NK-92 (cell line): ENCODE measurements at regions not wholly inside any gene's neighbourhood (a gene's known extent, or its start where the extent isn't known, plus 50 kb on each side); places are given as distances from the start of the nearest gene placed in this dataset.

Experiments
- DNase-seq: peaks from one replicate; lab custom pipeline; 2025; ENCODE audit not compliant: unreplicated experiment; lab: John Stamatoyannopoulos, UW

DNA sequence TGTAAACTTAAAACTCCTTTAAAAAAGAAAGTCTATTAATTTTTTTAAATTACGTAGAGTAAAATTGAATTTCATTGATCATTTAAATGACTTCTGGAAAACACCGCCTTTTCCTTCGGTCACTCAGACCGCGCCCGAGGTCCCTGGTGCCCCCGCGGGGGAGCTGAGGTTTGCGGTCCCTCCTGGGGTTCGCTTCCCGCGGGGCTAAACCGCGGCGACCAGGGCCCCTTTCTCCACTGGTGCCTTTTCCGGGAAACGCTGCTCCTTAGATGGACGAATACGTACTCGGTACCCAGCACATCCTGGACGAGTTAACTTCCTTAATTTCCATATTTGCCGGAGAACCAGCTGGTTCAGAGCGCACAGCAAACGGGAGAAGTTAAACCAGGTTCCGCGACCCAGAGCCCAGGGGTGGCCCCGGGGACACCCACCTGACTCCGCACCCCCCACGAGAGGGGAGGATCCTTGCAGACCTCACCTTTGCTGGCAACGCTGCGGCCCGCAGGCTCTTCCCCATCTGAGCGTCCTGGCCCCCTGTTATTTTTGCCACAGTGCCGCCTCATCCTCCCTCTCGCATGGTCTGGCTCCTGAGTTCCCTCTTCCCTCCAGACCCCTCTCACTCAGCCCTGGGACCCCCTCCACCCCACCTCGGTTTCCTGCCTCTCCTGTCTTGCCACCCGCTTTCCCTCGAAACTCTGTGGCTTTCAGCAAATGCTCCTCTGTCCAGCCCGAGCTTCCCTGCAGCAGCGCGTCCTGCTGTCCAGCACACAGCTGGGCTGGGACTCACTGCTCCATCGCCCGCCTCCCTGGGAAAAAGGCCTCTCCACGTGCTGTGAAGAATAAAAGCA is 420.0 kb upstream of the MYT1L start:
- DNase-seq: no peak

DNA sequence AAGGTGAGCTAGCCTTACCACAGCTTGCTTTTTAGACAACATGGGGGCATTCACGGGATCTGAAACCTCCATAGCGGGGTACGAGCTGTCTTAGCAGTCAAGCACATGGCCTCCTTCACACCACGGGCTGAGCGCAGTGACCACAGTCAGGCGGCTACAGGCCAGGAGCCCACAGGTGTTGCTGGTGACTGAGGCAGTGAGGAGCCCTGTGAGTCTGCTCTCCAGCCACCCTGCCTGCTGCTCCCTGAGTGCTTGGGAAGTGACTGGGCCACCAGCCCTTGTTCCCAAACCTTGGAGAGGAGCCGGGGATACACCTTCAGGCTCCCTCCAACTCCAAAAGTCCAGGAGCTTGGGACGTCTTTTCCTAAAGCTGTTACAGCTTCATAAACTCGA is 418.1 kb upstream of the MYT1L start:
- no peak for DNase-seq

DNA sequence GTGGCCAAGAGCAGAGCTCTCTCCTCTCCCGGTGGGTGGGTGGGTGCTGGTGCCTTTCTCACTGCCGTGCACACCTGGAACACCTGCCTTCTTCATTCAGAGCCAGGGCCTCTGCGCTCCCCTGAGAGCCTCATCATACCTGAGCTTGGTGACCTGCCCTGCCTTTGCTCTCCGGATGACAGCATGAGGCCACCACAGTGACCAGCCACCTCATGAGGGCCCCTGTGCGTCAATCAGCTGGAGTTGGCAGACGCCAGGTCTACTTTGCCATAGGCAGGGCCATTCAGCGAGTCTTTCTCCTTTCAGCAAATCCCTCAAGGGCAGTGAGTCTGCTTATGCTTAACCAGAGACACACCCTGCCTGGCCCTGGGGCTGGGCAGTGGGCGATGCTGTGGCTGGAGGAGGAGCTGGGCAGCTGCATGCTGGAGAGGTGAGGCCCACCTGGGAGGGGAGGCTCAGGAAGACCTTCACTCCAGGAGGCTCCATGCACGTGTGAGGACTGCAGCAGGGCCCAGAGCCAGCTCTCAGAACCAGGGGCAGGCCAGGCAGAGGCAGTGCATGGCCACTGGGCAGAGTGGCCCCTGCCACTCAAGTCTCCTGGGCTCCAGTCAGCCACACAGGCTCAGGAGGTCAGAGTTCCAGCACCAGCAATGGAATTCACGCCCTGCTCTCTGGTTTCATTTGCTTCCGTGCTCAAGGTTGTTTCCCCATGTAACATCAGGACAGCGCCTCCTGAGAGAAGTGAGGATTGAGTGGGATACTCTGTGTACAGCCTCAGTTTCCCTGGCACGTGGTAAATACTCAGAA is 417.5 kb upstream of the MYT1L start:
- DNase-seq: no peak

DNA sequence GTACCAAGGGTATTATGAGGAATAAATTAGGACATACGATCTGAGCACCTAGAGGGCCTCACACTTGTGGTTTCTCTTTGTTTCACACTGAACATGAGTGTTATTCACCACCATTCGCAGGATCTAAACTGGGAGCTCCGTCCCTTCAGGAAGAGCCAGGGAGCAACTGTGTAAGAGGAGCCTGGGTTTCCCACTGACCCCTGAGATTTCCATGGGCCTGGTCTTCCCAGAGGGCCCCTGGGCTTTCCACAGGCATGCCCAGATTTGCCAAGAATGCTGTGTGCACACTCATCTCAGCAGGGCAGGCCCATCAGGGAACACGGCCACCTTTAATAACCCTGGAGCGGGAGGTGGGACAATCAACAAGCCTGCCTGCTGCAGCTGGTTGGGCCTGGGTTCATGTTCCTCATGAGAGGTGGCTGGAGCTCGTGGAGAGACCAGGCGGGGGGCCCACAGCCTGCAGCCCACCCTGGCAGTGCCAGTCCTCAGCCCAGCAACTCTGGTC is 416.8 kb upstream of the MYT1L start:
- no peak for DNase-seq

DNA sequence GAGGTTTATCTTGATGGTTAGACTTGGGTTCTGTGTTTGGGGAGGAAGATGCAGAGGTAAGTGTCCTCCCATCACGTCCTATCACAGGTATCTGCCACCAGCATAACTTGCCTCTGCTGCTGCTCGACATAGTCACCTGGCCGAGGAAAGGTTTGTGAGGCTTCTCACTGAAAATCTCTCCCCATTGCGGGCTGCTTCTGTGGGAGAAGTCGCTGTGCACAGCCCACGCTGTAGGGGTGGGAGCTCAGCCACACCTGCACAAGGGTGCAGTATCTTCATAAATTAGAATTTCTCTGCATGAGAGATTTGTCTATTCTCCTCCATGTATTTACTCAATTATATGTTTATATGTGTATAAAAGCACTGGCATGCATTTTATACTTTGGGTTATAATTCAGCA is 415.7 kb upstream of the MYT1L start:
- DNase-seq: no peak

DNA sequence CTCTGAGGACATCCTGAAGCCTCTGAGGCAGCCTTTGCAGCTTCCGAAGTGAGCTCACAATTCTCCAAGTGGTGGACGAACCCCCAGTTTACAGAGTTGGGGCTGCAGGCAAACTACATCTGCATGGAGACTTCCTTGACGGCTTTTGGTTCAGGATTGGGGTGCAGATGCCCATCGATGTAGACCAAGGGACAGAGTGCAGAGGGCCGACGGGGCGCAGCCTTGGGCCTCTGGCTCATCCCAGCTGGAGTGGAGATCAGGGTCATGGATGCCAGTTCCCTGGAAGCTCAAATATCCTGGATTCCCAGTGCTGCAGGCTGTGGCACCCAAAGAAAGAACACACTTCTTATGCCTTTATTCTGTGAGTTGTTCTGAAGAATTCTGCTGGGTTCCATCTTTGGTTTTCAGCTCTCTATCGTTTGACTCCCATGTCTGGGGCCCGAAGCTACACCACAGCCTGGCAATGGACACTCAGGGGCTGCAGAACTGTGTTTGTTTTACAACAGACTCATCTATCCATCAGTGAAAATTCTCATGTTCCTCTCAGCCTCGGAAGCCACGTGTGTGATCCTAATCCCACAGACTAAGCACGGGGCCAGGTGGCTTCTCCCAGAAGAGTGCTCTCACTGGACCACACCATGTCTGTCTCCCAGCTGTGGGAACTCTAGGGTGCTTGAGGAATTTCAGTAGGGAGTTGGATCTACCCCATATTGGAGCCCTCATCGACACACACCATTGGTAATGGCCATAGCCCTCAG is 414.1 kb upstream of the MYT1L start:
- no peak for DNase-seq

DNA sequence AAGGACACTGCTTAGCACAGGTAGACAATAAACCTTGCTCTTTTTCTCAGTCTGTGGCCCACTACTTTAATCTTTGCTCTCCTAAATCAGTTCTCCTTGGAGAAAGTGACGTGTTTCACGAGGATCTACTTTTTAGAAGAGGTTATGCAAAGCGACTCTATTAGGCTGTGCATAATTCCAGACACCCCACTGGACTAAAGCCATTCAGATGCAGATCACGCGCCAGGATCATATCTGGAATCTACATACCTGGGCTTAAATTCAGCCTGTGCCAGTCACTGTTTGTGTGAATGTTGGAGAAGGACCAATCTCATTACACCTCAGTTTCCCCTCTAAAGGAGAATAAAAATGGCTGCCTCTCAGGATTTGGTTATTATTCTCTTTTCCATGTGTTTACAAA is 413.0 kb upstream of the MYT1L start:
- DNase-seq: no peak

DNA sequence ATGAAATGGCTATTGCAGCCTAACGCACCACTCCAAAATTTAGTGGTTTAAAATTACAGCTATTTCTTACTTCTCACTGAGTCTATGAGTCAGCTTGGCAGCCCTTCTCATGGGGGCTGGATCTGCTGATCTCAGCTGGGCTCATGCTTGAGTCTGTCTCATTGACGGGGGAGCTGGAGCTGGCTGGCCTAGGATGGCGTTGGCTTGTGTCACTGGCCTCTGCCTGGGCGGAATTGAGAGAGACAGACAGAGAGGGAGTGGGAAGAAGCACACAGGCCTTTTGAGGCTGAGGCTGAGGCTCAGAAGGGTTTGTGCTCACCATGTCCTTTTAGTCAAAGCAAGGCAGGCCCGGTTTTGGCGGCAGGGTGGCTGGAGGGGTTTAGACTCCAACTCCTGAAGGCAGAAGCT is 412.1 kb upstream of the MYT1L start:
- no peak for DNase-seq

DNA sequence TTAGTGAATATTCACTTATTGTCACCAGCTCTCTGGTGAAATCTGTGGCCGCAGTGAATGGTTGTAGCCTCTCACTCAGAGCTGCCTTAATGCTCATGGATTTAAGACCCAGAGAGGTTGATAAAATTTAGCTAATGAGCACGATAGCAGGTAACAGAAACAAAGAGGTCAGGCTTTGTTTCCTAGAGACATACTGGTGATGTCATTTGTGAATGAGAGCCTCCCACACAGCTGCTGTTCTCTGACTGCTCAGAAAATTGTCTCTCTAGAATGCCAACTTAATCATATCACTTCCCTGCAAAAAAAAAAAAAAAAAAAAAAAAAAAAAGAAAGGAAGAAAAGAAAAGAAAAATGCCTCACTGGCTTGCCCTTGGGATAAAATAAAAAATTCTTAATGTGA is 411.7 kb upstream of the MYT1L start:
- no peak for DNase-seq

DNA sequence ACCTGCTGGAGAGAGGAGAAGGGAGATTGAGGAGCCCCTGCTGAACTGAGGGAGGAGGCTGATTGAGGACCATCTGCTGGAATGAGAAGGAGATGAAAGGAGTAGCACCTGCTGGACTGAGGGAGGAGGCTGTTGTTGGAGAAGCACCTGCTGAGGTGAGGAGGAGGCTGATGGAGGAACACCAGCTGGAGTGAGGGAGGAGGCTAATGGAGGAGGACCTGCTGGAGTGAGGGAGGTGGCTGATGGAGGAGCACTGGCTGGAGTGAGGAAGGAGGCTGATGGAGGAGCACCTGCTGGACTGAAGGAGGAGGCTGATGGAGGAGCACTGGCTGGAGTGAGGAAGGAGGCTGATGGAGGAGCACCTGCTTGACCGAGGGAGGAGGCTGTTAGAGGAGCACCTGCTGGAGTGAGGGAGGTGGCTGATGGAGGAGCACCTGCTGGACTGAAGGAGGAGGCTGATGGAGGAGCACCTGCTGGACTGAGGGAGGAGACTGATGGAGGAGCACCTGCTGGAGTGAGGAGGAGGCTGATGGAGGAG is 409.2 kb upstream of the MYT1L start:
- no peak for DNase-seq

DNA sequence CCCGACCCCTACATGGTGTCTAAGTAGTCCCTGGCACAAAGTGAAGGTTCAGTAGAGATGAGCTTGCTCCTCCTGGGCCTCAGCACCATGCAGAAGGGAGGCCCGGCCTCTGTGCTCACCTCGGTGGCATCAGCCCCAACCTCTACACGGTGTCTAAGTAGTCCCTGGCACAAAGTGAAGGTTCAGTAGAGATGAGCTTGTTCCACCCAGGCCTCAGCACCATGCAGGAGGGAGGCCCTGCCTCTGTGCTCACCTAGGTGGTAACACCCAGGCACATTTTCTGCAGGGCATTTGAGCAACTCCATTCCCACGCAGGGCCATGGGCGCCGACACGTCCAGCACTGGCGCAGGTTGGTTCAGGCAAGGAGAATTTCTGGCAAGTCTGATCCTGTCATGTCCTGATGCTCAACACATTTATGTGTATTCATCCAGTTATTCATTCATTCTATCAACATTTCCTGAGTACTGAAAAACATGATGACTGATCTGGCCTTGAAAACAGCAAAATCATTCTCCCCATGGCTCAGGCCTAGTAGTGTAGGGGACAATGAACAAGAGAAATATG is 408.2 kb upstream of the MYT1L start:
- no peak for DNase-seq

DNA sequence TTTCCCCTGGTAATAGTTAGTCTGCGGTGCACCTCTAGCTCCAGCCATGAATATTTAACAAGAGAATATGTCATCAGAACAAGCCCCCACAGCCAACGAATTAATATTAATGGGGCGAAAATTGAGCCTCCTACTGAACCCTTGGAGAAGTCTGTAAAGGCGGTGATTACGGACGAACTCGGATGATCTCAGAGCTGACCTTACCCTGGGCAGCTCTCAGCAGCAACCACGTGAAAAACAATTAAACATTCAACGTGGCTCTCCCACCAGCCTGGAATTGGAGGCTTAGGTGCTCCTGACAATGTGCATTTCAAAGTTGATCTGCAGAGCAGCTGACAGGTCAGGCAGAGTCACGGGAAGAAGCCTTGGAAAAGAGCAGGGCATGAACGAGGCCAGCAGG is 407.6 kb upstream of the MYT1L start:
- DNase-seq: no peak

DNA sequence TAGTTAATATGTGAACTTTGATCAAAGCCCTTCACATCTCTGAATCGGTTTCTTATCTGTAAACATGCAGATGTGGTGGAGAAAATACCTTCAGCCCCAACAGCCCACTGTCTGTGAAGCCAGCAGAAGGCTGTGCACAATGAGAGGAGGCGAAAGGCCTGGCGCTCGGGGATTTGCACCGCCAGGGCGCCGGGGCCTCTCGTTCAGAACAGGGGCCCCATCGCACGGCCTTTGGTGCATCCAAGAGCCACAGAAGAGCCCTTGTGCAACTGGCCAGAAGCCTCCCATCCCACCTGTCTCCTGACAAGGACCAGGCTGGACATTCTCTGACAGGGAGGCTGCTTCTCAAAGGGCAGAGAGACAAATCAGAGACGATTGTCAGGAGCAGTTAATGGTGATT is 407.2 kb upstream of the MYT1L start:
- DNase-seq: no peak

DNA sequence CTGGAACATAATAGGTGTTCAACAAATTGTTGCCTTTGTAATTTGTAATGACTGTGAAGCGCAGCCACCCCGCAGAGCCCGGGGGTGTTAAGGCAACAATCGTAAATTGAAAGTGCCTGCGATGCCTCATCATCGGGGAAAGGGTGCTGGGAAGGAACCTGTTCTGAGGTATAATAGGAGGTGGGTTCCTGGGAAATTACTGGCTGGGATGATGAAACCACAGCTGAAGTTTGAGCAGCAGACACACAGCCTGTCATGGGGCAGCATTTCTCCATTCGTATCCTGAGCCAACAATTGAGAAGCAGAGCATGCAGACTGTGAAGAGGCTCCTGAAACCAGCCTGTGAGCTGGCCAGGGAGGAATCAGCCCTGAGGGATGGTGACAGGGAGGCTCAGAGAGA is 404.0 kb upstream of the MYT1L start:
- no peak for DNase-seq

DNA sequence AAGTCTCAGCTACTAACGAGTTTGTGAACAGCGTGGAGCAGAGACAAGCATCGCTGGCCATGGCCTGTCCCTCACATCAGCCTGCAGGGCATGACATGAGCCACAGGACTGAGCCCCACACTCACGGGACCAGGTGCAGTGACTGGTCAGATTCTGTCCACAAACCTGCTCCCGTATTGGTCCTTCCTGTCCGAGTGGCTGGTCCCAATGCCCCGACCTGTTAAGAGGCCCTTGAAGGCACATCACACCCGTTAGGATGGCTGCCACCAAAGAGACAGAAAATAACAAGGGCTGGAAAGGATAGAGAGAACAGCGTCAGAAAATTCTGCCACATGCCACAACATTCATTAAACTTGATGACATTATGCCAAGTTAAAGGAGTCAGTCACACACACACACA is 403.2 kb upstream of the MYT1L start:
- no peak for DNase-seq

DNA sequence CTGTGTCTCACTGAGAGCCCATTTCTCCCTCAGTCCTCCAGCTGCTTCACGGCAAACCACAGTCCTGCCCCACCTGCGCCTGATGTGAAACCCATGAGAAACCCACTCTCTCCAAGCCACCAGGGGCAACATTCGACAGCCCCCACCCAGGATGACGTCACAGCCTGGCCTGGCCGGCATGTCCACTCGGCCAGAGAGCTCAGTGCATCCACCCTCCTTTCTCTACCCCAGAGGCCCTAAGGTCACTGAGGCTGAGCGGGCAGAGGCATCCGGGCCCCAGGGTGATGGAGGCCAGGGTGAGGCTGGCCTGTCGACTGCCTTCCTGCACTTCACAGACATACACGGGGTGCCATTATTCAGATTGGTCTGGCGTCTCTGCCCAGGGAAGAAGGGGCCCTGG is 402.7 kb upstream of the MYT1L start:
- no peak for DNase-seq

DNA sequence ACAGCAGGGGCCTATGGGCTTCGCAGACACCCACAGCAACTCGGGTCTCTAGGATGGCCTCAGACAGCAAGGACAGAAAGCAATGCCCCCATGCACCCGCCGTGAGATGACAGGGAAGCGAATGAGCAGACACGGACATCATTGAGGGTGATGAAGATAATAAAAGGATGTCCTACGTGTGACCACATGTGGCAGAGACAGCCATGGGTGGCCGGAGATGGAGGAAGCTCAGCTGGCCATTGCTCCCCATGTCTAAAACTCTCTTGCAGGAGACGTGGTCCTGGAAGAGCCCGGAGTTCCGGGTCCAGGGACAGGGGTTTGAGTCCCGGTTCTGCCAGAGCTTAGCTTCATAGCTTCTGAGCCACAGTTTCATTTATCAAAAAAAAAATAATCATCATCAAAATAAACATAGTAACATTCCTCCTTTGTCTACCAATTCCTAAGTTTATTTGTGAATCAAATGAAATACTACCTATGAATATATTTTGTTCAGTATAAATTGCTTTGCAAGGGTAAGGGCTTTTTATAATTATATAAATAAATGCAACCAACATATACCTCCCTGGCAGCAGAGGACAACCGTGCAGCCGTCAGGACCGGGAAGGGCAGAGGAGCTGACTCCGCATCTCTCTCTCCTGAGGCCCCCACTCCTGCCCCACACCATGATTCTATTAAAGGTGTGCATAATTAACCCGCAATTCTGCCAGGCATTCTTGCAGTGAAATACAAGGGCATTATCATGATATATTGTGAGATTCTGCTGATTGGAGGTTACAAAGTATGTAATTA is 401.4 kb upstream of the MYT1L start:
- no peak for DNase-seq

DNA sequence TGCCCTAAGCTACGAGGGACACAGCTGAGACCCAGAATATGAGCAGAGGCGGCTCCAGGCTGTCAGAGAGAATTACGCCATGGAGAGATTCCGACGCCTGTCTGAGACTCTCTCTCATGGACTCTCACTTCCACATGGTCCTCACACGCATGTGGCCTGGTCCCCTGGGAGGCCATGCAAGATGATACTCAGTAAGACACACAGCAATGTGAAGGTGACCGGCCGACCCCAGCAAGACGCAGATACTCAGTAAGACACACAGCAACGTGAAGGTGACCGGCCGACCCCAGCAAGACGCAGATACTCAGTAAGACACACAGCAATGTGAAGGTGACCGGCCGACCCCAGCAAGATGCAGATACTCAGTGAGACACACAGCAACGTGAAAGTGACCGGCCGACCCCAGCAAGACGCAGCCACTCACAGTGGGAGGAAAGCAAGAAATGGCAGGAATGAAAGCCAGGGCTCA is 400.8 kb upstream of the MYT1L start:
- DNase-seq: no peak

DNA sequence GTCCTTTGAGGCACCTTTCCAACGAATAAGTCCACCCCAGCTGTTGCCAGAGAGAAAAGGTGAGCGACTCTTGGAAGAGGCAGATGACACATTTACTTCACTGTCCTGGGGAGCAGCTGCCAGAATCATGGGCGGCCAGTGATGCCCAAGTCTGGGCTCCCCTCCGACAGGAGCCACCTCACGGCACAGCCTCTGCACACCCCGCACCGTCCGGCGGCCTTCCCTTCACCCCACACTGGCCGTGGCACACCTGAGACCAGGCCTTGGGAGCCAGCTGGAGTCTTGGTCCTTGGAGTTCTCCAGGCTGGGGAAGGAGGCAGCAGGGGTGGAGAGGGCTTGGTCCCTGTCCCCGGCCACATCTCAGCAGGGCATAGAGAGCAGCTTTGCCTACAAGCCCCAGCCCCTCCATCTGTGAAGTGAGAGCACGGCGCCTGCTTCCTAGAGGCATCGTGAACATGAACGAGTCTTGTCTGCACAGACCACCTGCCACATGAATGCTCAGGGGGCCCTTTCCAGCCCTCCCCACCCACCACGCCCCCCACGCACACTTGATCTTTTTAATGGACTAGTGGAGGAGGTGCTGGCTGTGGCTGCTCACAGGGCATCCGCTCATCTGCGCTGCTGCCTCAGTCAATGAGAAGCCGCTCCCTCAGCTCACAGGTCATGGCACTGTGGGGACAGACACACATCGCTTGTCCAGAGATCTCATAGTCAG is 400.2 kb upstream of the MYT1L start:
- DNase-seq: no peak
